ENCODE measurements at regions not wholly inside any gene's neighbourhood (a gene's known extent, or its start where the extent isn't known, plus 50 kb on each side); places are given as distances from the start of the nearest gene placed in this dataset.

DNA sequence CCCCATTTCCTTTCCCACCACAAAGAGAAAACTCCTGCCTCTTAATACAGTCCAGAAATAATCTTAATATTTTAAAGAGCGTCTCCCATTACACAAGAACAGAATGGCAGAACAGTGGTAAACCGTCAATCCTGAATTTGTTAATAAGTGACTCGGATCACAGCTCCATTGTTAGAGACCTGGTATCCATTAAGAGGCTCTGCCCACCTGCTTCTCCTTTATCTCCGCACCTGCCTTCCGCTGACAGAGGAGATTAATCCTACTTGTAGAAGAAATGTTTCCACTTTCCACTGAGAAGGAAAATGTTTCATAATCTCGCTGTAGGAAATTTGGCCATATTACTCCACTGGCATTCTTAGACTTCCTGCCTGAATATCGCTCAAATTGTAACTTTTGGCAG lies 1493.2 kb downstream of the MAT2B start:
- no peak for DNase-seq (ENCODE audit: low read depth)
- TF ChIP-seq, protein P1, sequence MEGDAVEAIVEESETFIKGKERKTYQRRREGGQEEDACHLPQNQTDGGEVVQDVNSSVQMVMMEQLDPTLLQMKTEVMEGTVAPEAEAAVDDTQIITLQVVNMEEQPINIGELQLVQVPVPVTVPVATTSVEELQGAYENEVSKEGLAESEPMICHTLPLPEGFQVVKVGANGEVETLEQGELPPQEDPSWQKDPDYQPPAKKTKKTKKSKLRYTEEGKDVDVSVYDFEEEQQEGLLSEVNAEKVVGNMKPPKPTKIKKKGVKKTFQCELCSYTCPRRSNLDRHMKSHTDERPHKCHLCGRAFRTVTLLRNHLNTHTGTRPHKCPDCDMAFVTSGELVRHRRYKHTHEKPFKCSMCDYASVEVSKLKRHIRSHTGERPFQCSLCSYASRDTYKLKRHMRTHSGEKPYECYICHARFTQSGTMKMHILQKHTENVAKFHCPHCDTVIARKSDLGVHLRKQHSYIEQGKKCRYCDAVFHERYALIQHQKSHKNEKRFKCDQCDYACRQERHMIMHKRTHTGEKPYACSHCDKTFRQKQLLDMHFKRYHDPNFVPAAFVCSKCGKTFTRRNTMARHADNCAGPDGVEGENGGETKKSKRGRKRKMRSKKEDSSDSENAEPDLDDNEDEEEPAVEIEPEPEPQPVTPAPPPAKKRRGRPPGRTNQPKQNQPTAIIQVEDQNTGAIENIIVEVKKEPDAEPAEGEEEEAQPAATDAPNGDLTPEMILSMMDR (conservative IDR thresholded peaks at IDR 0.05; ENCODE audit: low read depth, low read length) = no peak
- no peak overlapping the region for H3K4me3 ChIP-seq (ENCODE audit: low read length)

DNA sequence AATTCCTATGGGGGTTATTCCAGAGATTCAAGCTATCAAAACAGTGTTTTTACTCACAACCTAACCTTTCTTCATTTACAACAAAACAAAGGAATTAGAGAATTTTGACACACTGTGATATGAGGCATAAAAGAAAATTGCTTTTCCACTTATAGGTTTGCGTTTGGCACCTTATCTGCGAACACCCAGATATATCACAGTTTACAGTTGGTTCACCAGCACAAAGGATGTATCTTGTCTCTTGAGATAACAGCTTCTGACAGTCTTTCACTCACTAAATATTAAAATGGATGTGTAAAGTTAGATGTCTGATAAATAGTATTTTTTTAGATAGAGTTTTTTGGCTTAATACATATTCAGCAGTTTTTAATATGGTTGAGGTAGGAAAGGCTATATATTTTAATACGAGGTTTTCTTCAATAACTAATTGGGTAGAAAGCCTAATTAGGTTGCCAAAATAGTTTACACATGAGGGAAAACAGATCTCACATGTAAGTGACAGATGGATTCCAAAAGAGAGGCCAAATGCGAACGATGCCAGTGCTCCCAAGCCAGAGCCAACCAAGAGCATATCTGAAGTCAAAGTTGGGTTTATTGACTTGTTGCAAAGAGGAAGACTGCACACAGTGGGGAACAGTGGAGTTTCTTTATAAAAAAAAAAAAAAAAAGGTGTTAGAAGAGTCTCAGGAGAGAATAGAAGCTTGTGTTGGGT lies 1495.2 kb downstream of the MAT2B start:
- TF ChIP-seq, protein P1 (conservative IDR thresholded peaks at IDR 0.05; ENCODE audit: low read depth, low read length) = no peak
- DNase-seq (ENCODE audit: low read depth) = no peak
- H3K4me3 ChIP-seq (ENCODE audit: low read length) = no peak overlapping the region

DNA sequence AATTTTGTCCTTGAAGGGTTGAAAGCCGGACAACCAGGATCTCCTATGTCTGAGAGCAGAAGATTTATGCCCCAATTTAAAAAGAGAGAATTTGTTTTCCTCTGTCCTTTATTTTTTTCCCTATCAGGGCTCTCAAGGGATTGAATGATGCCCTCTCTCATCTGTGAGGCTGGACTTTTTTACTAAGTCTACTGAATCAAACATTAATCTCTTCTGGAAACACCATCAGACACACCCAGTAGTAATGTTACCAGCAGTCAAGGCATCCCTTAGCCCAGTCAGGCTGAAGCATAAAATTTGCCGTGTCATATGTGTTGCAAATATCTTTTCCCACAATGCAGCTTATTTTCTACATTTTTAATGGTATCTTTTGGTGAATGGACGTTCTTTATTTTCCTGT lies 1497.9 kb downstream of the MAT2B start:
- TF ChIP-seq, protein P1 (conservative IDR thresholded peaks at IDR 0.05; ENCODE audit: low read depth, low read length) = no peak
- no peak overlapping the region for H3K4me3 ChIP-seq (ENCODE audit: low read length)
- DNase-seq (ENCODE audit: low read depth) = no peak

DNA sequence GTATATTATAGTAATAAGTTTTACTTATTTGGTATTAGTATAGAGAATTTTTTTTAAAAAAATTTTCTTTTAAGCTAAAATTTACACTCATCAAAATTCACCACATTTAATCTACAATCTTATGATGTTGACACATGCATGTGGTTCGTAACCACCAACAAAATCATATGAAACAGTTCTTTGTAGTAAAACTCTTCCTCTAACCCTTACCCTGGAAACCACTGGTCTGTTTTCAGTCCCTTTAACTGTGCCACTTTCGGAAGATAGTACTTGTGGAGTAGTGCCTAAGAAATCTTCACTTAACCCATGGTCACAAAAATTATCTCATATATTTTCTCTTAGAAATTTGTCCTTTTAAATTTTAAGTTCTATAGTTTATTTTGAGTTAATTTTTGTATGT lies 1498.8 kb downstream of the MAT2B start:
- TF ChIP-seq, protein P1 (conservative IDR thresholded peaks at IDR 0.05; ENCODE audit: low read depth, low read length) = no peak
- H3K4me3 ChIP-seq (ENCODE audit: low read length) = no peak overlapping the region
- DNase-seq (ENCODE audit: low read depth) = no peak

DNA sequence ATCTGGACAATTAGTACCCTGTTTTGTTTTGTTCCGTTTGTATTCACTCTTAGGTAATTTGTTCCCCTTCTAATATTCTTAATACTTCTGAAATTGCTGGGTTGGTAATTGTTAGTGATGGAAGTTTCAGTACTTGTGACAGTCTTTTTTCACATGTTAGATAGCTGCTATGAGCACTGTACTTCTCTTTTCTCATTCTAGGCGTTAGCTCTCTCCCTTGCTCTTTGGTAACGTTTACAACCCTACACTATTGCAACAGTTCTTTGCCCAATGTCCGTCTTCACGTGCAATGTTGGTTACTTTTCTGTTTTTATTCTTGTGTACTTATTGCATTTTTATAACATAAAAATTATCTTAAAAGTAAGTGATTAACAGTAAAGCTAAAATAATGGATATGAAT lies 1509.0 kb downstream of the MAT2B start:
- DNase-seq (ENCODE audit: low read depth) = no peak
- TF ChIP-seq, protein P1 (conservative IDR thresholded peaks at IDR 0.05; ENCODE audit: low read depth, low read length) = no peak
- H3K4me3 ChIP-seq (ENCODE audit: low read length) = no peak overlapping the region

DNA sequence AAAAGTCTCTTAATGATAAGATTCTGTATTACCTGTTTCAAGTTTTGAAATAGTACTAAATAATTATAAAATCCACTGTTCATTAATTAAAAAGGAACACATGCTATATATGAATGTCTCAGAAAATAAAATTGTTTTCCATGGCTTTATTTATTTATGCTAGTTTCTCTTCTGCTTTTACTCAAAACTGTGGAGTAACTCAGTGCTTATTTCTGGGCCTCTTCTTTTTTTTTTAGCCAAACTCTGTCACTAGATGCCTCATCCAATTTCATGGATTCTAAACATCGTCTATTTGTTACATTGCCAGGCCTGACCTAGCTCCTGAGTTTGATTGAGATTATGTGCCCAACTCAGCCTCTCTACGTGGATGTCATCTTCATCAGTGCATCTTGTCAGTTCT lies 1509.7 kb downstream of the MAT2B start:
- no peak for DNase-seq (ENCODE audit: low read depth)
- H3K4me3 ChIP-seq (ENCODE audit: low read length) = no peak overlapping the region
- TF ChIP-seq, protein P1 (conservative IDR thresholded peaks at IDR 0.05; ENCODE audit: low read depth, low read length) = no peak

DNA sequence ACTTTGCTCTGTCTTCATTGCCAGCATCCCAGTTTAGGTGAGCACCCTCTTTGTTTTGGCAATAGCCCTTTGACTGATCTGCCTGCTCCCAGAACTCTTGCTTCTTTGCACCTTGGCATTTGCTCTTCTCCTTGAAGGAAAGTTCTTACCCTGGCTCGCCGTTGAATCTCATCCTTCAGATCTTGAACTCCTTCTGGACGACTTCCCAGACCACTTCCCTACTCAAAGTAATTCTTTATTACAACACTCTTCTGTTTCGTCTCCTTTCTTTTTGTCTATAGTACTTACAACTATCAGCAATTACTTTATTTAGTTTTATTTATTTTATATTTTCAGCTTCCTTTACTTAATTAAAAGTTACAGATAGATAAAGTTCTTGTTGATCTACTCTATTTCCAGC lies 1510.1 kb downstream of the MAT2B start:
- no peak overlapping the region for H3K4me3 ChIP-seq (ENCODE audit: low read length)
- TF ChIP-seq, protein P1 (conservative IDR thresholded peaks at IDR 0.05; ENCODE audit: low read depth, low read length) = no peak
- no peak for DNase-seq (ENCODE audit: low read depth)
